ENCODE measurements at regions not wholly inside any gene's neighbourhood (a gene's known extent, or its start where the extent isn't known, plus 50 kb on each side); places are given as distances from the start of the nearest gene placed in this dataset.
"Not testable (repeated sequence)": the region's sequence is repeated elsewhere in the genome, so short reads cannot be mapped to it uniquely, and the experiment has no call there.

DNA sequence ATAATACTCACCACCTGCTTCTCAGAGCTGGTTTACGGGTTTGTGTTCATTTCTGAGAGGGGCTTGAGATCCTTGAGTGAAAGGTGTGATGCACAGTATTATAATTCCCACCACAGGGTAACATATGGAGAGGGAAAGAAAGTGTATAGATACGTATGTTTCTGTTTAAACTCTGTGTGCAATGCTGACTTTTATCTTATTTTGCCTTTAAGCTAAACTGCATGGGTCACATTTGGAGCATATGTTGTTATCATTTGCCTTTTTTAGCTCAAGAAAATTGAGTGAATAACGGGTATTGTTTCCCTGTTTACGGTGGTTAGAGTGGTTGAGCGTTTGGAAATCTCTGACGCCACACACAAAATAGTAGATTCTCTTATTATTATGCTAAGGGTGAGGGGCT is 191.1 kb upstream of the NFIA start:
- no peak for DNase-seq (ENCODE audit: low read depth in 3 of 3)

GRCh38 chr1:60890664-60891063 is 191.7 kb upstream of the NFIA start:
- DNase-seq (ENCODE audit: low read depth in 3 of 3) = no peak

DNA sequence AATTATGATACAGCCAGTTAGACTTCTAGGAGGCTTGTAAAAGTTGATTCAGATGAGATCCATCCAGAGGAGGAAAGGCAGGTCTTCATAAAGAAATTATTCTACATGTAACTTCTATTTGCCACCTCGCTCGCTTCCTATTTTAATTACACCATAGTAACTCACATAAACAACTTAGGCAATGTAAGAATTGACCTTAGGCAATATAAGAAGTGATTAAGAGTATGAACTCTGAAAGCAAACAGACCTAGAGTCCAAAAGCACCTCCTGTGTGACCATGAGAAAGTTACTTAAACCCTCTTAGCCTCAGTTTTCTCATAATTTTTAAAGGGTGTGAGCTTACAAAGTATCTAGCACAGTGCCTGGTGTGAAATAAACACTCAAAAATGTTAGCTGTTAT is 192.7 kb upstream of the NFIA start:
- DNase-seq (ENCODE audit: low read depth in 3 of 3) = no peak

GRCh38 chr1:60888126-60888525 is 194.2 kb upstream of the NFIA start:
- no peak for DNase-seq (ENCODE audit: low read depth in 3 of 3)

- no peak for DNase-seq (ENCODE audit: low read depth in 3 of 3)
These were observed 195.5 kb upstream of the NFIA start for GRCh38 chr1:60886793-60887331.

GRCh38 chr1:60886090-60886489 is 196.3 kb upstream of the NFIA start:
- no peak for DNase-seq (ENCODE audit: low read depth in 3 of 3)

GRCh38 chr1:60880202-60880601 is 202.2 kb upstream of the NFIA start:
- no peak for DNase-seq (ENCODE audit: low read depth in 3 of 3)

GRCh38 chr1:60878323-60878722 is 204.0 kb upstream of the NFIA start:
- no peak for DNase-seq (ENCODE audit: low read depth in 3 of 3)

DNA sequence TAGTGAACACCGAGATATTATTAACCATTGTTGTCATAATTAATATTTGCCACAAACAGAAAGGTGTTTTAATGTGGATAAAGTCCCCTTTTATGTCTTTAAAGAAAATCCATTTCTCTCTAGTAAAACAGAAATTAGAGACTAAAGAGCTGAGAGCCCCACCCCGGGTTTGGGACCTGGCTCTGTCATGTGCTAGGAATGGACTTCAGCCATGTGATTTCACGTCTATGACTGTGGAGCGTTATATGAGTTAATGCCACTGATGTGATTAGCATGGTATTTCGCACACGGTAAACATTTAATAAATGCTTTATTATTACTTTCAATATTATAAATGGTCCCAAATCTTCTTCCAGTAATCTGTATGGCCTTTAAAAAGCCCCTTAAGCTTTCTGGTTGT is 205.0 kb upstream of the NFIA start:
- no peak for DNase-seq (ENCODE audit: low read depth in 3 of 3)

DNA sequence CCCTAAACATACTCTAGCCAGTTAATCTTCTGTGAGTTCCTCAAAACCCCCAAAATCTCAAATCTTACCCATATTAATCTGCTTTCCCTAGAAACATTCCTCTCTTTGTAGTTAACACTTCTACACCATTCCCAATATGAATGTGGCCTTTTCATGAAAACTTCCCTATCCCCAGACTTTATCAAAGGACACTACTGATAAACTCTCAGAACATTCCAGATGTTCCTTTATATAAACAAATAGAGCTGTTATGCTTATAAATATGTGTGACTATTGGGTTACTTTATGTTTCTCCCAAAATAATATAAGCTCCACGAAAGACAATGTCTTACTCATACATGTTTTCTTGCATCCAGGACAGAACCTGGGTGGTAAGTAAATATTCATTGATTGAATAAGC is 205.4 kb upstream of the NFIA start:
- DNase-seq (ENCODE audit: low read depth in 3 of 3) = no peak

DNA sequence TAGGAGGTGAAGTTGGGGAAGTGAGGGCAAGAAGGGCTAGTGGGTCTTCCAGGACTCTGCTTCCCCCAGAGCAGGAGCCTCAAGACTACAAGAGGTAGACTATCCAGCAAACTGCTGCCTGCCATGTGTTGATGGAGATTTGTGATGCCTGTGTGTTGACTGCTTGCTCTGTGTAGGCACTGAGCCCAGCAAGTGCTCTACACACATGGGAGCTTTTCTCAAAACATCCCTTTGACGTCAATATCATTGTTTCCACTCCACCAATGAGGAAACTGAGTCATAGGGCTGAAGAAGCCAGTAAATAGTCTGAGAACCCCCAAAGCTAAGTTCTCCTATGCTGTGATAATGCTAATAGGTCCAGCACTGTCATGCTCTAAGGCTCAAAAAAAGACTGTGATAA is 207.2 kb upstream of the NFIA start:
- DNase-seq (ENCODE audit: low read depth in 3 of 3) = no peak

GRCh38 chr1:60874718-60875117 is 207.6 kb upstream of the NFIA start:
- no peak for DNase-seq (ENCODE audit: low read depth in 3 of 3)

DNA sequence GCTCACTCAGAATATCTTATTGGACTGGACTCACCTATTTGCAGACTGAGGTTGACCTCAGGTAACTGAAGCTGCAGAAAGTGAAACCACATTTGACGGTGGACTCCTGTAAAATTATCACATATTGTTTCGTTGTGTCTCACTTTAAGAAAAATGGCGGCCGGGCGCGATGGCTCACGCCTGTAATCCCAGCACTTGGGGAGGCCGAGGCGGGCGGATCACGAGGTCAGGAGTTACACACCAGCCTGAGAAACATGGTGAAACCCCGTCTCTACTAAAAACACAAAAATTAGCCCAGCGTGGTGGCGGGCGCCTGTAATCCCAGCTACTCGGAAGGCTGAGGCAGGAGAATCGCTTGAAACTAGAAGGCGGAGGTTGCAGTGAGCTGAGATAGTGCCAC is 209.0 kb upstream of the NFIA start:
- DNase-seq (ENCODE audit: low read depth in 3 of 3) = not testable (repeated sequence)

- no peak for DNase-seq (ENCODE audit: low read depth in 3 of 3)
These were observed 209.8 kb upstream of the NFIA start for GRCh38 chr1:60872426-60873054.

DNA sequence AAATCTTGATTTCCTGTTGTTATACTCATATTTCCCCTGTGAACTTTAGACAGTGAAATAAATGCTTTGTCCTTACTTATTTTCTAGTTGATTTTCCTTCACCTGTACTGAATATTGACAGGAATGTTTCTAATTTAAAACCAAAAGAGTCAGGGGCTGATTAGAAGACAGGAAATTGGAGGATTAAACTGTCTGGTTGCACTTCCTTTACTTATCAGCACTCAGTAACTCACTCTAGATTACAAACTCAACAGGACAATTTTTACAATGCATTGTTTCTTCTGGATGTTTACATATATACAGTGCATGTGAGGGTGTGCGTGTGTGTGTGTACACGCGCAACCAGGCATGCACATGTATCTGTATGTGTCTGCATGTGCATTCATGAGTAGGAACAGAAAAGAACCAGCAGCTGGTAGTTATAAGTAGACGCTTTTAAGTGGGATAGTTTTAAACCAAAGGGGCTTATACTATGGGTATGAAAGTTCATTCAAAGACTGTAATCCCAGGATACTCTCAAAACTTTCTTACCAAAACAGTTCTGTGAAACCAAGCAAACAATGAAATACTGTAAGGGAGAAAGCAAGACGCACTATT is 212.0 kb upstream of the NFIA start:
- no peak for DNase-seq (ENCODE audit: low read depth in 3 of 3)

GRCh38 chr1:60868901-60869663 is 213.3 kb upstream of the NFIA start:
- no peak for DNase-seq (ENCODE audit: low read depth in 3 of 3)

GRCh38 chr1:60867782-60868181 is 214.6 kb upstream of the NFIA start:
- DNase-seq (ENCODE audit: low read depth in 3 of 3) = no peak

DNA sequence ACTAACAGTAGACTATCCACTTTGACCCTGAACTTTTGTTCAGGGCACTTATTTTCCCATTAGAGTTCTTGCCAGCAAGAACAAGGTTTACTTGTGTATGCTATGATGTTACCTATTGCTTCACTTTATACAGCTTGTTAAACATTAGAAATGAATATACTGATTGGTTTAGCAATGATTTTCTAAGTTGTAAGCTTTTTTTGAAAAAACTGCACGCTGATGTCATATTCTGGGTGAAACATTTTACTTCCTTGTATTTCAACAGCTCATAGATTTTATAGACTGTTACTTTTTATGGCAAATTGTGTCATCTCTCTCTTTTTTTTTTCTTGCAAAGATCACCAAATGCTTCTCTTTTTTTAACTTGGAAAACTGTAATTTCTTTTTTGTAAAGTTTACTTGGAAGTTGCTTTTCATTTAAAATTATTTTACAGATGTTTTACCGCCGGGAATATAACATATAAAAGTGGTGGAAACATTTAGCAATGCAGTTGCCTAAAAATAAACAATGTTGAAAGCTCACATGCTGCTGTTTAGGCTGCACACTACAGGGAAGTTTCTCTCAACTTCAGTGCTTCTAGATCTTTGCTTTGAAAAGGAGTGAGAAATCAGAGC is 215.3 kb upstream of the NFIA start:
- DNase-seq (ENCODE audit: low read depth in 3 of 3) = no peak

- DNase-seq (ENCODE audit: low read depth in 3 of 3) = no peak
These were observed 216.0 kb upstream of the NFIA start for GRCh38 chr1:60866226-60866900.

DNA sequence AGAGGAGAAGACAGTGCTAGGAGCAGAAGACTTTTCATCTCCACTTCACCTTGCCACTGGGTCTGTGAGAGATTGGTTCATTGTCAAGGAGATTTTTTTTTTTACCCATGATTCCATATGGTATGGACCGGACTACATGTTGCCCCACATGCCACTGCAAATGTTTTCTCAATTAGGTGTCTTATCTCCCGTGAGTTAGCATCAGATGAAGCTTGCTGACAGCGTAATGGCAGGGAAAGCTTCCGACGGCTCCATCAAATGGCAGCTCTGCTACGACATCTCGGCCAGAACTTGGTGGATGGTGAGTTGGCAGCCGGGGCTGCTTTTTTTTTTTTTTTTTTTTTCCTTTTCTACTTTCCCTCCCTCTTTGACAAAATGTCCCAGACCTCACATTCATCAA is 217.2 kb upstream of the NFIA start:
- no peak for DNase-seq (ENCODE audit: low read depth in 3 of 3)

DNA sequence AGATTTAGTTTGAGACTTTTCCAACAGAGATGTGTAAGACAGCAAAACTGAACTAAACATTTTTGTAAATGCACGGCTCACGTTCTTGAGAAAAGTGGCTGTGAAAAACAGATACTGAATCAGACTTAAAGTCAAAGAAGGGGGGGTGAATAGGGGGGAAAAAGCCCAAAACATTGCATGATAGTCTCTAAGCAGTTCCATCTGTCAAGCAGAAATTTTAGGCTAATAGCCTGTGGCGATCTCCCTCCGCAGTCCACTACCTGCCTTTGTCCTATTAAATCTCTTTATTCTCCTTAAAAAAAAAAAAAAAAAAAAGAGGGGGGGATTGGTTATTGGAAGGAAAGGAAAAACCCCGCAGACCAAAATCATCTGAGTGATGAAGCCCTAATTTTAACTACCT is 217.6 kb upstream of the NFIA start:
- DNase-seq (ENCODE audit: low read depth in 3 of 3) = no peak

GRCh38 chr1:60863131-60863530 is 219.2 kb upstream of the NFIA start:
- no peak for DNase-seq (ENCODE audit: low read depth in 3 of 3)

Data from stimulated activated CD4-positive, alpha-beta T cell treated with anti-CD3 and anti-CD28 coated beads, TNF-alpha, amount 100 ng/mL, for 4 hours (primary cell).